HUDEP-2 (cell line): ENCODE measurements at regions not wholly inside any gene's neighbourhood (a gene's known extent, or its start where the extent isn't known, plus 50 kb on each side); places are given as distances from the start of the nearest gene placed in this dataset.

Experiments used
- DNase-seq, 76 experiments: peaks; one replicate each; lab custom pipeline; 2025; ENCODE audit not compliant: unreplicated experiment in 76 of 76; lab: John Stamatoyannopoulos, UW

DNA sequence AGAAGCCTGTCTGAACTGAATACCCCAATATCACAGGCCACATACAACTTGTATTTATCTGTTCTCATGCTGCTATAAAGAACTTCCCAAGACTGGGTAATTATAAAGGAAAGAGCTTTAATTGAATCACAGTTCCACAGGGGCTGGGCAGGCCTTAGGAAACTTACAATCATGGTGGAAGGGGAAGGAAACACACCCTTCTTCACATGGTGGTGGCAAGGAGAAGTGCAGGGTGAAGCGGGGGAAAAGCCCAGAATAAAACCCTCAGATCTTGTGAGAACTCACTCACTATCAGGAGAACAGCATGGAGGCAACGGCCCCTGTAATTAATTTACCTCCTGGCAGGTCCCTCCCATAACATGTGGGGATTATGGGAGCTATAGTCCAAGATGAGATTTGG is 50.3 kb upstream of the FNDC1 start:
- no peak for DNase-seq

DNA sequence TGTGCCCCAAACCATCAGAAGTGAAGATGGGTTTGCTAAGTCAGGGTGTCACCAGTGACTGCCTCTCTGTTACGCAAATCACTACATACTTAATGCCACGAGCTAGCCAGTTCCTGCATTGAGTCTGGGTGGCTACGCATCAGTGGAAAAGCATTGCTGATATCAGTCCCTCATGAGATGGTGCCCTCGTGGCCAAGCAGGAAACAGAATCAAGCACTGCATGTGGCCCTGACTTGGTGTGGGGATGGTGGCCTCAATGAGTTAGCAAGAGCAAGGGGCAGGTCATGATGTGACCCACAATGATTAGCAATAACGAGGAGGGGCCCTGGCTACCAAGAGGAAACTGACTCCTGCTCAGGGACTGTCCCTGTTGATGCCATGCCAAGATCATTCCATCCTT is 51.6 kb upstream of the FNDC1 start:
- DNase-seq: no peak

DNA sequence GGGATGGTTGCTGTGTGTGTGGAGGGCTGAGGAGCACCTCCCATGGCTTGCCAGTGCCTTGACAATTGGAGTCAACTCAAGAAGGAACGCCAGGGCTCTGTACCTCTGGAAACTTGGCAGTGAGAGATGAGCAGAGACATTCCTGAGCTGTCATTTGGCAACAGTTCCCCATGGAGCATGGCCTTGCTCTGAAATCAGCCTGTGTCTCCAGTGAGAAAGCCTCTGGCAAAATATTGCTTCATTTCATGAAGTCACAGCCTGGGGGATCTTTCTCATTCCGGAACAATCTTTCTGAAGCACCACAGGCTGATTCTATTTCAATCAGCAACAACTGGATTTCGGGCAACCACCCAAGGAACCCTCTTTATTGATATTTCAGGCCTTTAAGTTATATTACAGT is 52.2 kb upstream of the FNDC1 start:
- no peak for DNase-seq

DNA sequence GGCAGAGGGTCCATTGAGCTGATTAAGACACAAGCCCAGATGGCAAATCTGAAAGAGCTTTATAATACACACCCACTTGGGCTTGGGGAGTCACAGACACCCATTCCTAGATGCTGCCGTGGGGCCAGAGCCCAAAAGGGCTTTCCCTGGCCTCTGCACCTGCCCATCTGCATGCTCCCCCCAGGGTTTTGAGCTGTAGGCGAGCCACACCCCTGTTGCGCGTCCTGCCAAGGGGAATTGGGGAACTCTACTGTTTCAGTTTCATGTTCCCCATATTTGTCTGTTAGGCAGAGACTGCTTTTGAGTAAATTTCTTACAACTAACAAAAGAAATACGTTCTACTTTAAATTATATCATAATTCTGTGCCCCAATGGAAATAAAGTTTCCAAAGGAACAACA is 52.9 kb upstream of the FNDC1 start:
- DNase-seq: no peak

DNA sequence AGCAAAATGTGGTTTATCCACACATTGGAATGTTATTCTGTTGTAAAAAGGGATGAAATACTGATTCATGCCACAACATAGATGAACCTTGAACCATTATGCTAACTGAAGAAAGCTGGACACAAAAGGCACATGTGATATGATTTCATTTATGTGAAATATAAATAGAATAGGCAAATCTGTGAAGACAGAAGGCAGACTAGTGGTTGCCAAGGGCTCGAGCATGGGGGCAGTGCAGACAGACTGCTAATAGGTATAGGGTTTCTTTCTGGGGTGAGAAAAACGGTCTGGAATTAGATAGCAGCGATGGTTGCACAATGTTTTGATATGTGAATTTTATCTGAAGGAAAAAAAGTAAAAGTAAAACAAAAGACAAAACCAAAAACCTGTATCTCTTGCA is 54.6 kb upstream of the FNDC1 start:
- no peak for DNase-seq

GRCh38 chr6:159113223-159113622 is 56.0 kb upstream of the FNDC1 start:
- no peak for DNase-seq

GRCh38 chr6:159112714-159113113 is 56.5 kb upstream of the FNDC1 start:
- DNase-seq: peak in 16 of 76 experiments; percentile 8 to 59 (median 18)

- DNase-seq: no peak
These were observed 58.5 kb upstream of the FNDC1 start for GRCh38 chr6:159110748-159111147.

GRCh38 chr6:159110013-159110412 is 59.2 kb upstream of the FNDC1 start:
- peak in 49 of 76 experiments; percentile 8 to 79 (median 34) for DNase-seq

DNA sequence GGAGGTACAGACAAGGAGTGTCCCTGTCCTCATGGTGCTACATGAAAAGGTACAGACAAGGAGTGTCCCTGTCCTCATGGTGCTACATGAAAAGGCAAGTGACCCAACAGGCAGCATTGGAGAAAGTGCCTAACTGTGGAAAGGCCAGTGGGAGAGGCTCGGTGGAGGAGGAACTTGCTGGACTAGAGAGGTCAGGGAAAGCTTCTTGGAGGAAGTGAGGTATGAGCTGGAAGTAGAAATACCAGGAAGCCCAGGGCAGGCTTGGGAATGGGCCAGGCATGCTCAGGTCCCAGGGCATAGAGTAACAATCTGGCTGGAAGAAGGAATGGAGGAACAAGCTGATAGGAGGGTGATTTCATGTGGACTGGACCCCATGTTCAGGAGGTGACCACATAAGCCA is 59.8 kb upstream of the FNDC1 start:
- no peak for DNase-seq

DNA sequence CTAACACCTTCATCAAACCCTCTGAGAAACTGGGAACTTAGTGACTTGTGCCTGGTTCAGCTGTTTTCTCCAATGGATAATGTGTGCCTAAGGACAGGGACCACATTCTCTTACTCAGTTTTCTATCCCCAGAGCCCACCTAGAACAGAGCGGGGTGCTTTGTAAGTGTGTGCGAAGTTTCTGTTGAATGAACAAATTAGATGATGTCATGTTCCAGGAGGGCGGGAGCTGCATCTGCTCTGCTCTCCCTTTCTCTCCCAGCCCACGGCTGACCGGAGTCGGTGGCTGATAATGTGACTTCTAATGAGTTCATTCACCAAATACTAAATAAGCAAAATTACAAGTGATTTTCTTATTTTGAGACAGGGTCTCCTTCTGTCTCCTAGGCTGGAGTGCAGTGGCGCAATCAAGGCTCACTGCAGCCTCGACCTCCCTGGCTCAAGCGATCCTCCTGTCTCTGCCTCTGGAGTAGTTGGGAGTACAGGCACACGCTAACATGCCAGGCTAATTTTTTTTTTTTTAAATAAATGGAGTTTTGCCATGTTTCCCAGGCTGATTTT is 60.7 kb upstream of the FNDC1 start:
- no peak for DNase-seq

- no peak for DNase-seq
These were observed 61.5 kb upstream of the FNDC1 start for GRCh38 chr6:159107451-159108260.

DNA sequence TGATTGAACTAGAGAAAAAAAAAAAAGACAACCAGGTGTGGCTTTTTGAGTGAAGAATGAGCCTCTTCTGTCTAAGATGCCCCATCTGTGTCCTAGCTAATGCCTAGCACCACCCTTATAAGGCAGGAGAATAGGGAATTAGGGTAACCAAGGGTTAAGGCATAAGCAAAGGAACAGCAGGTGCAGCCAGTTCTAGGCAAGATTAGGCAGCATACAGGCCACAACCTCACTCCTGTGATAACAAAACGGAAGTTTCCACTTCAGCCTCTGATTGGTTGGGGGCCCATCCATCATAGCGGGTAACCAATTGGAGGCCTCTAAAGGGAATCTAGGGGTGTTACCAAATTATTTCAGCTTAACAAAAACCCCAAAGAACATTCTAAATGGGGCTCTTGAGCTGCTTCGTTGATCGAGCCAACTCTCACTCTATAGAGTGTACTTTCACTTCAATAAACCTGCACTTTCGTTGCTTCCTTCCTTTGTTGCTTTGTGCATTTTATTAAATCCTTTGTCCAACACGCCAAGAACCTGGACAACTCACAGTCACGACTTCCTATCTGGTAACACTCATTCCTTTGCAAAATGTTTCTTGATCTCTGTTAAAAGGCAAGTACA is 61.9 kb upstream of the TAGAP start:
- peak in 71 of 76 experiments; percentile 30 to 86 (median 66) for DNase-seq

- no peak for DNase-seq
These were observed 60.9 kb upstream of the TAGAP start for GRCh38 chr6:159105716-159106115.

DNA sequence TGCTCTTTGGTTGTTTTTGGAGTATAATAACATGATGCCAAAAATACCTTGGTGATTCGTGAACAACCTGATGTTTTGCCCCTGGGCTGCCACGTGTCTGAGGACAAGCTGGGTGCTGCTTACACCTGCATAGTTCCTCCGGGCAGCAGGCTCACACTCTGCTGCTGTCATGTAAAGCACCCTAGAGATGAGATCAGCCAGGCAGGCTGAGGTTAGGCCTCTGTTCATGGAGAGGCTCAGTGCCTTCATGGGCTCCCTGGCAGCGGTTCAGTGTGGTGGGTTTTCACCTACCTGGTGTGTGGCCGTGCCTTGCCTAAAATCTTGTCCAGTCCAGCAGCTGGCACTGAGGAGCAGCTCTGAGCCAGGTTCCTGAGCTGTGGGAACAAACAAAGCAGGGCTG is 60.1 kb upstream of the TAGAP start:
- no peak for DNase-seq

DNA sequence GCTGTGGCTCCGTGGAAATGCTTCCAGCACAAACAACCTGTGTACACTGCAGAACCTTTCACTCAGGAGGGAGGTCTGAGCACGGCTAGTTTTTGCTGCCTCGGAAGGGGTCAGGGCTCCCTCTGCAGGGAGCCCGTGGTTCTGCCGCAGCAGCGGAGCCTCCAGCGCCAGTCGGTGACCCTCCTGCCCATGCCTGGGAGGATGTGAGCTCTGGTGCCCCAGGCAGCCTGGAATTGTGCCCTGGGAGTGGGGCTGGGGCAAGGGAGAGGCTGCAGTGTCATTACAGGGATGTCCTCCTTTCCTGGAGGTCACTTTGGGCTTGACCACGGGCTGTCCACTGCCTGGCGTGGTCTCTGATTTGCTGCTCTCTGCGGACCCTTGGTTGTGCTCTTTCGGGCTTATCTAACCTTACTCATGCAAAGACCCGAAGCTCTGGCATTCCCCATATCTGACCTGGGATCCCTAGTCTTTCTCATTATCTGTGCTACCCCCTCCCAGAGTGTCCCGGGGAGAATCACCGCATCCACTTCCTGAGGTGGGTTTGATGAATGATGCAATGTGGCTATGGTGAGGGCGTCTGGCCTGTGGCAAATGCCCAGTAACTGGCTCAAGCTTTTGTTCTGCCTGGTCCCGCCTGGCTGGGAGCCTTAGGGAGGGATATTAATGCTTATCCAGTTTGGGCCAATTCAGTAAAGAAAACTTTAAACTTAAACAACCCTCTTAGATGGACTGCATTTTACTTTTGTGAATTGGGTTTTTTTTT is 59.6 kb upstream of the TAGAP start:
- DNase-seq: peak in 45 of 76 experiments; percentile 13 to 71 (median 36)

DNA sequence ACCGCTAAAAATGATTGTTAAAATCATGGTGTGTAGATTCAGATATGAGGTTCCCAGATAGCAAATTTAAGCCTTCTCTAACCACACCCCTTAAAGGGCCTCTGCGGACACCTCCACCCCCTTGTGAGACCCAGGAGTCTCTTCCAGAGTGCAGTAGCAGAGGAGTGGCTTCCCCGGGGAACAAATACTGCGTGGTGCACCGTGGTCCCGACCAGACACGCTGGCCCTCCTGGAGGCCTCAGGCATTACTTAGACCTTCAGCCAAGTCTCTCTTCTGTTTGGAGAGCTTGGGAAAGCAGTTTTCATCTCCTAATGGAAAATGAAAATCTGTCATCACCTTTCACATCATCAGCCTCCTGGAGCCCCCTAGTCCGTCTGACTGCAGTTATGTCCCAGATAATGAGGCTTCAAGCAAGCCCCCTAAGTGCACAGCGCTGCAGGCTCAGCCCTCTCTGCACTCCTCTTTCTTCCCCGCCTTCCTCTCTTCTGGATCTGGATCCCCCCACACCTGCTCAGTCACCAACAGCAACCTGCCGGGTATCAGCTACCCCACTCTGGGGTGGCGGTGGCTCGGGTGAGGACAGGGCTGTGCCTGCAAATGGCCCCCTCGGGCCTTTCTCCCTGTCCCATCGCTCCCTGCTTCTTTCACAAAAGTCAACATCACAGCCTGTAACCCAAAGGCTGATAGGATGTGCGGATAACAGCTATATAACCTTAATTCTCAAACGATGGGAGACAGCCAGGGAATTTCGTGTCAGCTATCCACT is 58.8 kb upstream of the TAGAP start:
- no peak for DNase-seq

- DNase-seq: no peak
These were observed 57.8 kb upstream of the TAGAP start for GRCh38 chr6:159102373-159103160.

DNA sequence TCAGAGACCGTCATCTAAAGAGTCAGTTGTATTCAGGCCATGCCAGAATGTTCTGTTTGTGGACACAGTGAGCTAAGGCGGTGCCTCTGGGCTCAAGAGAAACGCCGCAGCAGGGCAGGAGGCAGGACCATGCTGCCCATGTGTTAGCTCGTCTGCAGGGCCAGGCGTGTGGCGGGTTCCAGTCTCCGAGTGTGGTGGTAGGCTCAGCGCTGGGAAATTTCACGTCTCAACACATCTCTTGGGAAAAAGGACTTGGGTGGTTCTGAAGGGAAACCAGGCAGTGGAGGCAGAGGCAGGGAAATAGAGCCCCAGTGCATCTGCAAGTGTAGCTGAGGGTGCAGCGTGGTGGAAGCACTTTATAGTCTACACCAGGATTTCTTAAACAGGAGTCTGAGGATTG is 56.9 kb upstream of the TAGAP start:
- no peak for DNase-seq
